ENCODE measurements at regions not wholly inside any gene's neighbourhood (a gene's known extent, or its start where the extent isn't known, plus 50 kb on each side); places are given as distances from the start of the nearest gene placed in this dataset.
A peak's percentile ranks its signal among the peaks of the same experiment; 100 is the strongest.

DNA sequence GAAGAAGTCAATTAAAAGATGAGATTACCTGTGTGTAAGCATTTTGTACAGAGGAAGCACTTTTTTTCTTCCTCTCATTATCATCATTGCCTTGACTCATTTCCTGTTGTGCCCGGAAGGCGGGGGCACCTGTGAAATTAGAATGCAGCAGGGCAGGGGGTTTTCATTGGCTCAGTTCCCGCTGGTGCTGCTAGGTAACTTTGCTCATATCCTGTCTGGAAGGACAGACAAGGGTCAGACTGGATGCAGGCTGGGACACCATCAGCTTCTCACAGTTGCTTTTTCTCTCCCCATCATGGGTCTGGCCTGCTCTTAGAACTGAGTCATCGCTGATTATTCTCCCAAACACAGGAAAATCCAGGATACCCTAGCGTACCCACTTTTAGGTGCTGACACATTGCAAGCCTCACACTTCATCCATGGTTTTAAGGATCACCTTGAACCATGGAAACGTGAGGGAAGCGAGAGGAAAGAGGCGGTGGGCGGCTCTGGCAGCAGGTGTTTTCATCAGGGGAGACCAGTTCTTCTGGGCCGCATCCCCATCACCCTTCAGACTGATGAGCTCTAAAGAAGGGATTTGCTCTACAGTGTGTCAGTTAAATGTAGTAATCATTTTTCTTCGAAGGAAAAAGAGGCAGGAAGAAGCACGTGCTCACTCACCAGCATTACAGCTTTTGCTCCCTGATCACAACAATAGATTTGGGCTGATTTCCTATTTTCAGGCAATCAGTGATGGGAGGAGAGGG is 195.7 kb upstream of the SASH1 start:
- DNase-seq (ENCODE audit: low spot score) (peak; percentile 41), FAIRE-seq (no peak)

DNA sequence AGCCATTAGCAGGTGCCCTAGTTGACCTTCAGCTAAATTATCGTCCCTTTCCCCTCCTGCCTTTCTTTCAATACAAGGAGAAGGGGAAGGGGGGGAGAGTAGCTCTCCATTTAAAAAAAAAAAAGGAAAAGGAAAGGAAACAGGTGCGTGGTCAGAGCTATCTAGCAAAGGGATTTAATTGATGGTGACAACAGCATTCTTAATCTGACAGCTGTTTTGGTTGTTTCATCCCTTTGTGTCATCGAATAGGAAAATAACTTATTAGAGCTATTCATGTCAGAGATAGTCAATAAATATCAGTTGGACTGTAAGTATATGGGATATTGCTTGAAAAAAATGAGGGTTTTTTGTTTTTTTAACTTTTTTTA is 195.2 kb upstream of the SASH1 start:
- FAIRE-seq (no peak), DNase-seq (ENCODE audit: low spot score) (no peak)

DNA sequence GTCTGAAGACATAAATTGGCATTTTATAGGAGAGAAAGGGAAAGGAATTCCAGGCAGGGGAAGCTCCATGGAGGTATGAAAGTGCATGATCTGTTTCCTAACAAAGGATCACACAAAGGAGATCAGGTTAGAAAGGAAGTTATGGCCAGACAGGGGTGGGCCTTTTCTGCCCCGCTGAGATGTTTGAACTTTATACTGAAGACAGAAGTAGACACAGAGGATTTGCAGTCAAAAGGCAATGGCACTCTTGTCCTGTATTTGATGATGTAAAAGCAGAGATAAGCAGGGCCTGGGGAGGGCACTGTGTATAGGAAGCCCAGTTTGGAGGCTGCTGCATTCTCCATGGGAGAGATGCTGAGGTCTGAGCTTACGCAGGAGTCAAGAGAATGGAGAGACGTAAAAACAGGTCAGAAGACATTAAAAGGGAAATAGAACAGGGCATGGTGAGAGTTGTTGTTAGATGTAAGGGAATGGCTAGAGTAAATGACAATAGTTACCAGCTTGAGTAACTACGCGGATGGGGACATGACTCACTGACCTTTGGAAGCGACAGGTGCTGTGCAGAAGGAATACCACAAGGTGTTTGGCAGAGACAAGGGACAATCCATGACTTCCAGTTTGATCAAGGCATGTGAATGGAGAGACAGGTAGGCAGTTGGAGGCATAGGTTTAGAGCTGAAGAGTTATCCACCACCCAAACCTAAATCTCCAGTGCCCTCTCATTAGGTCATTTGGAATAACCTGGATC is 190.6 kb upstream of the SASH1 start:
- no peak for FAIRE-seq
- no peak for DNase-seq (ENCODE audit: low spot score)

DNA sequence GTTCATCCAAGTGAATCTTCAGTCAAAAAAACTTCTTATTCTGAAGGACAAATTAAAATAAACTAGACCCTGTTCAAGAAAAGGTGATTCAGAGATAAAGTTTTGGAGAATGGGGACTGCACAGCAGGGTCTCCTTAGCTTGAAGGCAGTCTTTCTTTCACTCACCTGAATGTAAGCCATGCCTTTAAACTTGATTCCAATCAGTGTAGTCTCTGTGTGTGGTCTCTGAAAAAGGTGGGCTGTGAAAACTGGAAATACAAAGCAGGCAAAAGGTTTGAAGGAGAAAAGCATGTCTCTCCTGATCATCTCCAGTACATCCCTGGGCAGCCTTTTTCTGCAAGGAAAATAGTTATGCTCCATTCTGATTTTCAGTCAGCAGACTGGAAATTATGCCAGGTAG is 188.0 kb upstream of the SASH1 start:
- DNase-seq (ENCODE audit: low spot score) (no peak), FAIRE-seq (no peak)

DNA sequence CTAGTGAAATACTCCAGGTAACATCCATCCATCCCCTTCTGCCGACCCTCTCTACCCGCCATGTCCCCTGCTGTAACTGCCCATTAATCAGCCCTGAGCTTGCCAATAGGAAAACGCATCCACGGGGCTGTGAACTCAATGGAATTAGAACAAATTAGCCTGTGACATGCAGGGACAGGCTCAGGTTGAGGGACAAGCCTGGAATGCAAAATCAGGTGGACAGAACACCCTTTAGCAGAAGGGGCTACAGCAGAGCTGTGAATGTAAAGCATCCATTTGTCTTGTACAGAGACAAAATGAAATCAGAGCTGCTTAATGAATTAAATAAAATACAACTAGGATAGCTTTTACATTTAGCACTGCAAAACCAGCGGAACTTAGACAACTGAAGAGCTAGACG is 187.3 kb upstream of the SASH1 start:
- no peak for FAIRE-seq
- DNase-seq (ENCODE audit: low spot score) = no peak

DNA sequence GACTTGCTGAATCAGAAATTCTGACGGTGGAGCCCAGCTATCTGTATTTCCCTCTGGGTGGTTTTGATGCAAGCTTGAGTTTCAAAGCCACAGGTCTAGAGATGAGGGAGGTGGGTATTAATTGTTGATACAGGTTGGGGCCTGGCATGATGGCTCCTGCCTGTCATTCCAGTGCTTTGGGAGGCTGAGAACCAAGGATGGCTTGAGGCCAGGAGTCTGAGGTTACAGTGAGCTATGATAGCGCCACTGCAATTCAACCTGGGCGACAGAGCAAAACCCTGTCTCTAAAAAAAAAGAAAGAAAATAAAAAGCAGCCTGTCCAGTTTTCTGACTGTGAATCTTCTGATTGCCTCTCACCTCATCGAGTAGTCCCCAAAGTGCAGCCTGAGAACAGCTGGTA is 184.8 kb upstream of the SASH1 start:
- no peak for DNase-seq (ENCODE audit: low spot score)

DNA sequence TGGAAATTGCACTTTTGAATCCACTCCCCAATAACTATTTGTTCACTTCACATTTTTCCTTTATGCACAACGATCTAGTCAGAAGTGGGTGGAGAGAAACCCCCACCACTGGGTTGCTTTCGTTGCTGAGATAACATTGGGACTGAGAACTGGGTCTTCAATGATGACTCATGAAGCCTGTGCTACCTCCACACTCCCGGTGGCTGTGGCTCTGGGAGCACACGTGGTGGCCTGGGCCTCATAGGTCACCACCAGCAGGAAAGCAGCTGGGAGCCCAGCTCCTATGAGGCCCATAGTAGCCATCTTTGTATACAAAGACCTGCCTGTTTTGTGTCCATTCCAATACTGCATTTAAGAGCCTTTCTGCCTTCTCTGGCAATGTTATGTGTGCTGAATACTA is 178.0 kb upstream of the SASH1 start:
- DNase-seq (ENCODE audit: low spot score) (no peak), FAIRE-seq (no peak)

More for the DNA sequence above, 184.8 kb upstream of the SASH1 start:
- FAIRE-seq = no peak

DNA sequence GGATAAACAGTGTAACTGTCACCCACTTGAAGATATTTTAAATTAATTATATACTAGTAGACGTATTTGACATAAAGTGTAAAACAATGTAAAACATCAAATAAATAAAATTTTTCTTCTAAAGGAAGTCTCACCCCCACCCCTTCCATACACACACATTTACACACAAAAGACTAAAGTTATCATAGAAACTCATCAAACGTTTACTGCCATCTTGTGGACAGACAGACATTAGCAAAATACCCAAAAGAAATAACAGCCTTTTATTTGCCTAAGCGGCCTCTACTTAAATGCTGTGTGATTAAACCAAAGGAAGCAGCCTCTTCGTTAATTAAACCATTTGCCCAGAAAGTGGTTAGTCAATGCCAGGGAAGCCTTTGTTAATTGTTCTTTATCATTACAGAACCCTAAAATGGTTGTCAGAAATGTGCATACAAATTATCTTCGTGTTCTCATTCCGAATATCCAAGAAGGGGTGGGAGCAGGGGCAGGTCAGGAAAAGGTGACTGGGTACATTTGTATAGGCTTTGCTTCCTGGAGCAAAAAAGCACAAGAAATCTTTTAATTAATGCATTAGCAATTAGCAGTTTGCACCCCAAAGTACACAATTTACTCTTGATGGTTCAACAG is 176.2 kb upstream of the SASH1 start:
- DNase-seq (ENCODE audit: low spot score) (peak; percentile 19), FAIRE-seq (peak; percentile 74)

DNA sequence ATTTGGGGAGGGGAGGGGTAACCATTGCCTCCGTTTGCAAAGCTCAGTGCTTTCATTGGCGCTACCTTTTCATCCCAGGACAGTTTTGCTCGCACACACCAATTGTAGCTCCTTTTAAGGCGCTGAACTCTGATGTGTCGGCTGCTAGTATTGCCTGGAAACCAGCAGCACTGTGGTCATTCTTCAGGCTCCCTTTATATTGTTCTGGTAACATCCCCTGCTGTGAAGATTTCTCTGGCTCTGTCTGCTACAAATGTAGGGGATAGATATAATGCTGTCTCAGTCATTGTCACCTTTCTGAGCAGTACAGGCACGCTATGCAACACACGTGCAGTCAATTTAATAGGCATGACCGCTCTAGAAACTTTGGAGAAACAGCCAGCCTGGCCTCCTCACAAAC is 172.9 kb upstream of the SASH1 start:
- DNase-seq (ENCODE audit: low spot score) (no peak), FAIRE-seq (no peak)

DNA sequence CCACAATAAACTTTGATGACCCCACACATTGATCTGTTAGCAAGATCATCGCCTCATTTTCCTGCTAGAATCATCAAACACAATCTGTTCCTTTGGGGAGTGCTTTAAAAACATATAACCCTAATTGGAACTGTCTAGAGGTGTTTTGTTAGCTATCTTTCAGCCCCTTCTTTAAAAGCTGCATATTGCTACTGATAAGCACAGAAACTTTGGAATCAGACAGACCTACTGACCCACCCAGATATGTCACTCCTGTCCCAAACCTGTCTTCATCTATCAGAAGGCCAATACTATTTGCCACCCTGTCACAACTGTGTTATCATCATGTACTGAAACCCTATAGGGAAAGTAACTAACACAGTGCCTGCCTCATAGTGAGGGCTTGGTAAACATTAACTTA is 172.4 kb upstream of the SASH1 start:
- FAIRE-seq = no peak

DNA sequence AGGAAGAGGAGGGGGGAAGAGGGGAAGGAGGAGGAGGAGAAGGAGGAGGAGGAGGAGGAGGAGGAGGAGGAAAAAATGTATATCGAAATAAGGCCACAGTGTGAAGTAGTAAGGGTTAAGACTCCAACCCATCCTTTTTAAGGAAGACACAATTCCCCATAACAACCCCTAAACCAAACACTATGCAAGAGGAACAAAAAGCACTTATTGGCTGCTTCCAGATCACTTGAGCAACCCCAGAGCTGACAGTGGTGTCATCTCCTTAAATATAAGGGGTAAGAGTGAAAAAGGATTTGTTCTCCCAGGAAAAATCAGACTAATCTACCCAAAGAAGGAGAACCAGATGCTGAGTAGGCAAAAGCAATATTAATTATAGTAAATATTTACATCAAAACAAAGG is 169.1 kb upstream of the SASH1 start:
- FAIRE-seq (no peak), DNase-seq (ENCODE audit: low spot score) (no peak)

More for the DNA sequence above, 172.4 kb upstream of the SASH1 start:
- no peak for DNase-seq (ENCODE audit: low spot score)

DNA sequence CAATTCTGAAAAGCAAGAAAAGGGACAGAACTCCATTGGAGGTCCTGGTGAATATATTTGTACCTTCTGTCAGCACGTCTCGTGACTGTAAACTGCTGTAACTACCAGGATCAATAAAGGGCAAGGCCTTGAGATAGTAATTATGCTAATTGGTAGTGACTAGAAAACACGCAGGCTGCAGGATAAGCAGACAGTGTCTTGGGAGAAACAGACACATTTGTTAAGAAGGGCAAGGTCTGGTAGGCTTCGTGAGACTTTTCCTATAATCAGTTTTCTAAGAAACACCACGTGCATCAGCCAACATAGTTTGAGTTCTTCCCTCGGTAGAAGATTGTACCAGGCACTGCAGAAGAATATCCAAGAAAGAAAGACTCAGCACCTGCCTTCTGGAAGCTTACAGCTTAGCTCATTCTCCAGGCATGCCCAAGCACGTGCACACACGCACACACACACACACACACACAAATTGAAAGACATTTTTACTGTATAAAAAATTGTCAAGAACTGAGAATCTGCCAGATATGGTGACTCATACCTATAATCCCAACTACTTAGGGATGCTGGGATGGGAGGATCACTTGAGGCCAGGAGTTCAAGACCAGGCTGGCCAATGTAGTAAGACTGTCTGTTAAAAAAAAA is 167.0 kb upstream of the SASH1 start:
- no peak for DNase-seq (ENCODE audit: low spot score)
- FAIRE-seq = no peak

DNA sequence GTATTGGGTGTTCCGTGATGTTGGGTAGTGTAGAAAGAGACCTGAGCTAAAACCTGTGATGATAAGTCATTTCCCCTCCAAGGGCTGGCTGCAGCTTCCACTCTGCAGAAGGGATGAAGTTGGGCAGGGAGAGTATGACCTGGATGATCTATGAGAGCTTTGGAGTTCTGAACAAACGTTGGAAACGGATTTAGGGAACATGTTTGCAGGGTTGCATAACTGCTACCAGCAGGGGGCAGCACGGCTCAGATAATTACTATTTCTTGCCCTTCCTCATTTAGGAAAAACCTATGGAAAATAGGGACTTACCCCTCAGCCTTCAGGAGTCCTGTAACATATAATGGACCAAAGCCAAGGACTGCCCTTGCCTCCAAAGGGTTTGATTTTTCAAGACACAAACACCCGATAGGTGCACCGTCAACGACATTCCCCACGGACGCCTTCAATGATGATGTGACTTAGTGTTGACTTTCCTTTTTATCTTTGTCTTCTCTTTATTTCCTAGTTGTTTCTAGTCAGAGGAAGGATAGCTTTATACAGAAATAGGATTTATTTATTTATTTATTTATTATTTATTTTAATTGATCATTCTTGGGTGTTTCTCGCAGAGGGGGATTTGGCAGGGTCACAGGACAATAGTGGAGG is 164.9 kb upstream of the SASH1 start:
- FAIRE-seq (no peak), DNase-seq (ENCODE audit: low spot score) (peak; percentile 24)

DNA sequence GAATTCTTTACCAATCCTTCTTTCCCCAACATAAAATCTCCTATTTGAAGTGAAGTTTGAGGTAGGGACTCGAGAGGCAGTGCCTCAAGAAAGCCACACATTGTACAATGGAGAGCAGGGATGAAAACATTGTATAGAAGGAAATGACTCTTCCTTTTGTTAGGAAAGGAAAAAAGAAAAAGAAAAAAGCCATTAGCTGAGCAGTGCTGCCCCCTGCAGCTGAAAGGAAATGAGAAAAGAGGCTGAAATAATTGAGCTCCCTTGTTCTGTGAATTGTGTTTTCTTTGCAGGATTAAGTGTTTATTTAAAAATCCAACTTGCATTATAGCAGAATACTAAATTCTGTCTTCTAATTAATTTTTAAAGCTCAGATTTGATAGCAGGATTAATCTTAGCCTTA is 162.9 kb upstream of the SASH1 start:
- no peak for FAIRE-seq
- DNase-seq (ENCODE audit: low spot score) = peak; percentile 21

DNA sequence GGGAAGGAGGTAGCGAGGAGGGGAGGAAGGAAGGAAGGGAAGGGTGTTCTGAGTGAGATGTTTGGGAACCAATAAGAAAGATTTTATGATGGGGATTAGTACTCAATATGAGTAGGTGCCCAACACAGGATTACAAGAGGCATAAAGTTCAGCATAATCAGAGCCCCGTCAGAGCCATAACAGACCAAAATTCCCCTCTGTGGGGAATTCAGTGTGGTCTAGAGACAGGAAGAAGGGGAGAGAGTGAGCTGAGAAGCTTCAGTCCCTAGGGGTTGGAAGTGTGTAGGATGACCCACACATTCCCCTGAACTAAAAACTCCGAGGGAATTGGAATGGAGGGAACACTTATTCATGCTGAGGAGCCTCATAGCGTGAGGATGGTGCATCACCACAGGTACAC is 160.3 kb upstream of the SASH1 start:
- FAIRE-seq = no peak
- DNase-seq (ENCODE audit: low spot score) = no peak

DNA sequence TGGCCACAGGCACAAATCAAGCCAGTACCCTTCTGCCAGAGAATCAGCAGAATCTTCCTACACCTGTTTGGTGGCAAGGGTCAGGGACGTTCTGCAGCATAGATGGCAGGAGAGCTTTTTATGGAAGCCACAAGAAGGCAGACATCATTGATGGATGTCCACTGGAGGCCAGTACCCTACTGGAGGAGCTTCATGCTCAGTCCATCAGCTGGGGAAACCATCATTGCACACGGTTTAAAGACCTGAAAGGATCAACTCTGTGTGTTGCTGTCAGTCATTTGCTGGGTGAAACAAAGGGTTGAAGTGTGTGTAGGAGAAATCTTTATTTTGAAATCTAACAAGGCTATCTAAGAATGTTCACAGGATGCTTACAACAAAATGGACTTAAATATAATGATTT is 158.9 kb upstream of the SASH1 start:
- FAIRE-seq (no peak), DNase-seq (ENCODE audit: low spot score) (no peak)

DNA sequence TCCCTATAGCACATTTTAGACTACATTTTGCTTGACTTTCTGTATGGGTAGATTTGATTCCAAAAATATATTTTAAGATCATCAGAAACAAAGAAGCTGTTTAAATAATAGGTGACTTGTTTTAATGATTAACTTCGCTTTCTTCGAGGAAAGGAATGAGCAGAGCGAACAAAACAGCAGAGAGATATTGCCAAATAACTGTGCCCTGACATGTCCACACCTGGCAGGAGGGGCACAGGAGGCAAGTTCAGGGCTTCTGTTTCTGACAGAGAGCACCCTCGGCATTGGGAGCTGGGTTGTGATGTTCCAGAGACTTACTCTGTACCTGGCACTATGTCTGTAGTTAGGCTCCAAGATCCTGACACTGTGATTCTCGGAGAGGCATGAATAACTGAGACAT is 155.7 kb upstream of the SASH1 start:
- DNase-seq (ENCODE audit: low spot score) (no peak), FAIRE-seq (no peak)

DNA sequence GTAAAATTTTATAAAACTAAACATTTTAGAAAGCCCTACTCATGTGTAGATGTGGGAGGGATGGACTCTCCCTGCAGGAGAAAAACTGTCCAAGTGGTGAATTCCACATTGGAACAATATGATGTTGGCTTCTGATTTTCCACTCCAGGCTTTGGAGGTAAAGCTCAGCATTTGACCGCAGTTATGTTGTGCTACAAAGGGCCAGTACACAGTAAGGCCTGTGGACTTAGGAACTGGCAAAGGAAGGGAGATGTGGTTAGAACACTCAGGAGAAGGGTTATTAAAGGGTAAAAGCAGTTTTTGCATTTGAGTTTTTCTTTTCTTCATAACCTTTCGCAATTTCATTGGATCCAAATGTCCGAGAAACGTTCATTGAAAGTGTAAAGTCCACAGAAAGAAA is 150.3 kb upstream of the SASH1 start:
- DNase-seq (ENCODE audit: low spot score) = peak; percentile 70

DNA sequence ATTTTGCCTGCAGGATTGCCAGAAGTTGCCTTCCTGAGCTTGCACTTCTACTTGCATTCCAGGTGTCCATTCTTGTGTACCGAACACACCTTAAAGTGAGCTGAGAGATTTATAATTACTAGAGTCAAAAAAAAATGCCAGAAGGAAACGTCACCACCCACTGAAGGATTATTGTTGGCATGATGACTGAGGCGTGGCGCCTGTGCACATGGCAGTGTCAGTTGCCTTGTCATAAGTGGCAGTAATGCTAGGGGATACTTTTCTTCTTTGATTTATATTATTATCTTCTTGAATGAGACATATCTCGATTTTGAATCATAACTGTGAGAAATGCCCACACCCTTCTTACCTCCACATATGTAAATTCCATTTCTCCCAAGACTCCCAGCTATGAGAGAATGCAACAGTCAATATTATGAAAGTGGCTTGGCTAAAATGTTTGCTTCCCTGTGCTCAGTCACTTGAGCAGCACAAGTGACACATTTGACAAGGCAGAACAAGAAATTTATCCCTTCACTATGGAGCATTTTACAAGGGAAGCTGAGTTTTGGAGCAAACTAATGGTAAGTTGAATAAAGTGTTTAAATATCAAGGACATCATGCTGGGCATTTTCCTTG is 149.5 kb upstream of the SASH1 start:
- FAIRE-seq (peak; percentile 82), DNase-seq (ENCODE audit: low spot score) (peak; percentile 78)

More for the DNA sequence above, 150.3 kb upstream of the SASH1 start:
- FAIRE-seq = peak; percentile 87

DNA sequence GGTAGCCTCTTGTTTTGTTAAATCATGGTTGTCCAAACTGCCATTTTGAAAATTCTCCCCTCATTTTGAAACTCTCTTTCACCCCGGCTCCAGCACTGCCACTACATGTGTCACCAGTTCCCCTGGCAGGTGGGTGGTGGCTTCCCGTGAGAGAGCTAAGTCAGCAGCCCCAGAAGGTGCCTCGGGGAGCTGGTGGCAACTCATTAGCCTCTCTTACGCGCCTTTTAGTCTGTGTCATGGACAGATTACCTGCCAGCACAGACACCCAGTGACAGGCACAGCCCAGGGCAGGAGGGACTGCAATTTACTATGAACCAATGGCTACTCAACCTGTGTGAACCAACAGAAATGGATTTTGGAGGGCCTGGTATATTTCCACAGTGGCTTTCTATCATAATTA is 147.1 kb upstream of the SASH1 start:
- FAIRE-seq = no peak
- DNase-seq (ENCODE audit: low spot score) = no peak

DNA sequence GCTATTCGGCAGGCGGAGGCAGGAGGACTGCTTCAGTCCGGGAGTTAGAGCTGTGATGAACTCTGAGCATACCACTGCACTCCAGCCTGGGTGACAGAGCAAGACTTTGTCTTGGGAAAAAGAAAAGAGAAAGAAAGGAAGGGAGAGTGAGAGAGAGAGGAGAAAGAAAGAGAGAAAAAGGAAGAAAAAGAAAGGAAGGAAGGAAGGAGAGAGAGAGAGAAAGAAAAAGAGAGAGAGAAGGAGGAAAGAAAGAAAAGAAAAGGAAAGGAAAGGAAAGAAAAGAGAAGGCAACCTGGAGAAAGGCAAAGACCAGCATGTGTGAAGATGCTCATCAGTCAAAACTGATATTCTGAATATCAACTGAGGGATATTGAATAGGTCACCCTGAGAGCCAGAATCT is 143.1 kb upstream of the SASH1 start:
- DNase-seq (ENCODE audit: low spot score) (no peak), FAIRE-seq (no peak)
